ENCODE measurements at regions not wholly inside any gene's neighbourhood (a gene's known extent, or its start where the extent isn't known, plus 50 kb on each side); places are given as distances from the start of the nearest gene placed in this dataset.
"Not testable (repeated sequence)": the region's sequence is repeated elsewhere in the genome, so short reads cannot be mapped to it uniquely, and the experiment has no call there.

DNA sequence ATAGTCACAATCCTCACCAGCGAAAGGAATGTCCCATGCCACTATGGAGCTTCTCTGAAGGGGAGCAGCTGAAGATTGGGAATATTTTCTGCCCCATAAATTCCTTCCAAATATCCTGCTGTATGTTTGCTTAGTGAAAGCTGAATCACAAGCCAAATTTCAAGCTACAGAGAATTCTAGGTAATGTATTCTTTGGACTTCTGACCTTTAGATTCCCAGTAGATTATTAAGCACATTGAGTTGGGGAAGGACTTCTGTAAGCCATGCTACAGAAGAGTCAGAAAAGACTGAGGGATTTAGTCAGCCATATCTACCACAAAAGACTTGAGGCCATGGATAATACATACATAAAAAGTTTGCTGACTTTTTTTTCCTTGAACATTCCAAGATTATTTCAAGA lies 1342.0 kb upstream of the NUDT12 start:
- no peak for DNase-seq

DNA sequence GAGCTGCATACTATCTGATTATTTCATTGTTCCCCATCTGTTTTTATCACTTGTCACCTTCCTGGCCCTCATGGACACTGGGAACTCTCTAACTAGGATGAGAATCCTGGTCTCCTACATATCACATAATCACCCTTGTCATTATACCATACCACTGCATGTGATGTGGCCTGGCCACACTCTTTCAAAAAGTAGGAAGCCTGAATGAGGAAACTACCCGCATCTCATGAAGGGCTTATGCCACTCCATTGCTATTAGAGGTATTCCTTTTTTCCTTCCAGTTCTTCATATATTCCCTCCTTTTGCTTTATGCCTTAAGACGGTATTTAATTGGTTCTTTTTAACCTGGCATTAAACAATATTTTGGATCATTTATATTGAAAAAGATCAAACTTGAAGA lies 1341.4 kb upstream of the NUDT12 start:
- DNase-seq = no peak

DNA sequence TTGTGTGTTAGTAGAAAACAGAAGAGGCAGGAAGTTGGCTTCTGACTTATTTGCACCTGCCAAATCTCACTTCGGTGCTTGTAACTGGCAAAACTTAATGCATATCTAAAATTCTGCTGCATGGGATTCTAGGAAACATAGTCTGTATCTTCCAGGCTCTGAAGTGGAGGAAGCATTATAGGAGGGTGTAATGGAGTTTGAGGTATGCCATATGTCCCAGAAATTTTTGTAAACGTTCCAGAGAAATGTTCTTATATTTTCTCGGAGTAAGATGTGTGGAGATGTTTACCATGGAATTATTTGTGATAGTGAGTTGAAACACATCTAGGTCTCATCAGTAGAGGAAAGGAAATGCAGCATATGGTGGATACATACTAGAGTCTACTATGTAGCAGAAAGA lies 1329.0 kb upstream of the NUDT12 start:
- DNase-seq = no peak

DNA sequence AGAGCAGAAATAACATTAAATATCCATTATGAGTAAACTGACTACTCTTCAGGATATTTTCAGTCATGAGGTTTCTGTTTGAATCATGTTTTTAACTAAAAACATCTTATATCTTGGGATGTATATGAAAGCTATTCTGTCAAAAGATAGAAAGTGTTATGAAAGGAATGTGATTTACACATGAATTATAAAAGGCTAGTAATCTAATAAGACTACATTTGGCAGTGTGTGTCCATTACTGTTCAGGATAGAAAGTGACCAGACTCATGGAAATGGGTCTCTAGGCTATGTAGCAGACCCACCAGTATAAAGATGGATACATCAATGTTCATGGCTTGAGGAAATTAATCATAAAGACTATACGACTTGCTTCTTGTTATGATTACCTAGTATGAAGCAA lies 1328.2 kb upstream of the NUDT12 start:
- no peak for DNase-seq

DNA sequence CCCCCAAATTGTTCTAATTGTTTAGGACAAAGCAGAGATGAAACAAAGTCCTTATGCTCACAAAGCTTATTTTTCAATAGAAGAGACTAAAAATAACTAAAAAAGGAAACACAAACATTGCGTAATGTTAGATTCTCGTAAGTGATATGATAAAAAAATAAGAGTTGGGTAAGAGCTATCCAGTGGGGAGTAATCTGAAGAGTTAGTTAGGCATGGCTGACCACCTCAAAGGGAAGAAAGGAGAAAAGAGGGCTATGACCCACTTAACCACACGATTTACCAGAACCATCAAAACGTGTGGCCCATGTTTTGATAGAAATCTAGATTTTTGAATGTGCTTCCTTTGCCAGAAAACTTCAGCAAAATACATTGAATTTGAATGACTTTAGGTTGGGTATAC lies 1296.8 kb upstream of the NUDT12 start:
- DNase-seq = no peak

DNA sequence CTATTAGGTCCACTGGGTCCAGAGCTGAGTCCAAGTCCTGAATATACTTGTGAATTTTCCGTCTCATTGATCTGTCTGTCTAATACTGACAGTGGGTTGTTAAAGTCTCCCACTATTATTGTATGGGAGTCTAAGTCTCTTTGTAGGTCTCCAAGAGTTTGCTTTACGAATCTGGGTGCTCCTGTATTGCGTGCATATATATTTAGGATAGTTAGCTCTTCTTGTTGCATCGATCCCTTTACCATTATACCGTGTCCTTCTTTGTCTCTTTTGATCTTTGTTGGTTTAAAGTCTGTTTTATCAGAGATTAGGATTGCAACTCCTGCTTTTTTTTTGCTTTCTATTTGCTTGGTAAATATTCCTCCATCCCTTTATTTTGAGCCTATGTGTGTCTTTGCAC lies 1289.5 kb upstream of the NUDT12 start:
- DNase-seq = not testable (repeated sequence)

DNA sequence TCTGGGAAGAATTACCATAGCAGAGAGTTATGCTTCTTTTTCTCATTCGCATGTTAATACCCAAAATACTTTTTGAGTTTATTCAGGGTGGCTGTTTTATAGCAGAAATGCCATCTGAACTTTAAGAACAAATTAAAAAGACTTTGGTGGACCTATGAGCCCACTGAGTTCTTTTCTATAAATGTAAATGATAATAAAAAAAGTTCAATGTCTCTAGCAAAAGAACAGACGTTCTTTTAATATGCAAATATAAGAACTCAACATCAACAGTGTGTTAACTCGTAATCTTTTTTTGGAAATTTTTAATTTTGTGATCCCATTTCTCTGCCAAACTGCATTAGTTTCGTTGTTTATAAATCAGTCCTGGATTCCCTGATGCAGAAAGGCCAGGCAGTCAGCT lies 1283.0 kb upstream of the NUDT12 start:
- DNase-seq = no peak

DNA sequence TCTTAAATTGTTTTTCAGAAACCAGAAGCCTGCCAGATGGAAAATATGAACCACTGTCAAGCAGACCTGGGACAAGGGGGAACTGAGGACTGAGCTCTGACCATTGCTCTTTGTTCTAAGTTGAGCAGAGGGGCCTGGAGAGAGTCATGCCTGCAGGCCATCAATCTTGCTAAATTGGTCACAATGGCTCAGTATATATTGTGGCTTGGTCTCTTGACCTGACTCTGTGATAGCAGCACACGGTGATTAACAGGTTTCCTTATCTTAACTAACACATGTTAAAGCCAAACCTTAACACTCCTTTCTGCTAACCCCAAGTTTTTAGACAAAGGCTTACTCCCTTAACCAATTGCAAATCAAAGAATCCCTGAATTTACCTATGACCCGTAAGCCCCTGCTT lies 1281.2 kb upstream of the NUDT12 start:
- peak; percentile 84 for DNase-seq

DNA sequence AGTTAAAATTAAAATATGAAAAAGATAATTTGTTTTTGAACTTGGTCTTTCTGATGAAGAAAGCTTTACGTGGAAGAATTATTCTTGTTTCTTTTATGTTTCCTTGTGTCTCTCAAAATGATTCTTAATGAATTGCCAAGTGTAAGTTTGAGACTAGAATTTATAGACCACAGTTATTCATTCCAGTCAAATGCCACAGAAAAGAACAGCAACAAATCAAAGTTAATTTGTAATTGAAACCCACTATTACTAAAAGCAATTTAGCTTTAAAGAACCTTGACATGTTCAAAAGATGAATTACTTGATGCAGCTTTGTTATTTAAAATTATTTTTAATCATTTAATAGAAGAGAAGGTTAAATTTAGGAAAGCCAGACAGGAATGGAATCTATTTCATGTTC lies 1277.7 kb upstream of the NUDT12 start:
- no peak for DNase-seq

DNA sequence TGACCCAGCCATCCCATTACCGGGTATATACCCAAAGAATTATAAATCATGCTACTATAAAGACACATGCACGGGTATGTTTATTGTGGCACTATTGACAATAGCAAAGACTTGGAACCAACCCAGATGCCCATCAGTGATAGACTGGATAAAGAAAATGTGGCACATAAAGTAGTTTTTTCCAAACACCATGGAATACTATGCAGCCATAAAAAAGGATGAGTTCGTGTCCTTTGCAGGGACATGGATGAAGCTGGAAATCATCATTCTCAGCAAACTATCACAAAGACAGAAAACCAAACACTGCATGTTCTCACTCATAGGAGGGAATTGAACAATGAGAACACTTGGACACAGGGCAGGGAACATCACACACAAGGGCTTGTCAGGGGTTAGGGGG lies 1268.9 kb upstream of the NUDT12 start:
- not testable (repeated sequence) for DNase-seq

DNA sequence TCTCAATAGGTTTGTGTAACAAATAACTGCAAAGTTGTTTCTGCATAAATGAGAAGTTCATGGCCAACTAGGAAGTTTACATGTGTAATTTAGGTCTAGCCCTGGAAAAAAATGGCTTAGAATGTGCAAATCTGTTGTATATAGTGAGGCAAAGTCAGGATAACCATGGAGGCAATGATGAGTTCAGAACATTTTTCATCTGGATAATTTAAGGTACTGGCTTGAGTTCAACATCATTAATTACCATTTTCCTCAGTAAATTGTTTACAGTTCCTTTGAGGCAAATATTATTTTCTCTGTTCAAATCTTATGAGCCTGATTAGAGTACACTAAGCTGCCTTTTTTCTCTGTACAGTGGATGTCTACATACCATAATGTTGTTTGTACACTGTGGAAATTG lies 1259.0 kb upstream of the NUDT12 start:
- no peak for DNase-seq

DNA sequence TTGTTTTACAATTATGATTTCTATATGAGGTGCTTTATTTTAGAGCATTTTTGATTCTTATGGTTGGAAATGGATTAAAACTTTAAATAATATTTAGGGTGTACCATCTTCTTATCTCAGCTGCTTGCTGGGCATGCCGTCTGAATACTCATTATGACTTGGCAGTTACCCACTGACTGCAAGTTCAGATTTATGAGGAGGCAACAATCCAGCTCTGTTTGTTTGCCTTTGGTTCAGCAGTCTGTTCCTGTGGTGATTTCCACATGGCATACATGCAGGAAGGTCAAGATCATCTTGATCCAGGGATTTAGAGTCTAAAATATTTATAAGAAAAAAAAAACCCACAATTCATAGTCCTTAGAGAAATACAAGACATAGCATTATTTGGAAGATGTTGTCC lies 1254.5 kb upstream of the NUDT12 start:
- no peak for DNase-seq

DNA sequence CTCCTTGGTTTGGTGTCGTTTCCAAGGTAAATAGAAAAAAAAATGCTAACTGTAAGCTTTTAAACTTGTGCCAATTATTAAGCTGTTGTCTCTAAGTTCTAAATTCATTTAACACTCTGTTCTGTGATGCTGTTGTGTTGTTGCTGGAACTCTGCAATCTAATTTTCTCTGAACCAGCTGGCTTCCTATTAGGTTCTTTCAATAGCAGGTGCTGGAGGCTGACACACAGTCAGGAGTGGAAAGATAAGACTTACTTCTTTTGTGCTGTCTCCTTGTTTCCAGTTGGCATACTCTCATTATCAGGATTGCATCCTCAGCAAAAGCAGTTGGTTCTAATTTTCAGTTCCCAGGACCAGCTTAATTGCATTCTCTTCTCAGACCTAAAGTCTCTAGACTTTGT lies 1252.6 kb upstream of the NUDT12 start:
- no peak for DNase-seq

DNA sequence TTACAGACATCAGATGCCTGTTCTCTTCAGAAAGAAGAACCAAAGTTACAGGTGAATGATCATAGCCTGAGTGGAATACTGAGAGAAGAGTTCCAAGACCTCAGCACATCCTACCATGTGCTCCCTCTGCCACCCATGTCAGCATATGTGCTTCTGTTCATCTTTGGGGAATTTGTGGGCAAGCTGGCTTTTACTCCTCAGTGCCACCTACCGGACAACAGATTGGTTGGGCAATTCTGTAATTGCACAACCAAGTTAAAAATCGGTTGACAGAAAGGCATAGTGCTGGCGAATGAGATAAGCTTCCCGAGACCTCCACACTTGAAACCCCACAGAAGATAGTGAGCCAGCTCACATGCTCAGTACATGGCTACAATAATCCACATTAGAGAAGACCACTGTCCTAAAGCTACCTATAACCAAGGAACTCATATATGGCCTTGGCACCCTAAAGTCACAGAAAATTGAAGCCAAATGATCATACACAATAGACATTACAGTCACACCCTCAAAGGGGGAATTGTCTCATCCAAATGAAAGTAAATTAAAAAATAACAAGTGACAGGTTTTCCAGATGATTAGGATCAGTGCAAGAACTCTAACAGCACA lies 1238.0 kb upstream of the NUDT12 start:
- no peak for DNase-seq

DNA sequence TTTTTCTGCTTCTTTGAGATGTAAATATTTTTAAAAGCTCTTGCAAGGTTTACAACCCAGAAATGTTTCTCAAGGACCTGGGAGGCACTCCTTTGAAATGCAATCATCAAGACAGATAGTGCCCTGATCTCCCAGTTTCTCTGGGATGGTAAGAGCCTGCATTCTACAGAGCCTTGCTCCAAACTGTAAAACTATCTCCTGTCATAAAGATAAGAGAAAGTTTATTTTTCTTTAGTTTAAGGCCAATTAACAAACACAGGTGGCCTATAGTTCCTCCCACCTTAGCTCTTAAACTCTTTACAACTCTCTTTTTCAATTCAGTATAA lies 1231.1 kb upstream of the NUDT12 start:
- no peak for DNase-seq

DNA sequence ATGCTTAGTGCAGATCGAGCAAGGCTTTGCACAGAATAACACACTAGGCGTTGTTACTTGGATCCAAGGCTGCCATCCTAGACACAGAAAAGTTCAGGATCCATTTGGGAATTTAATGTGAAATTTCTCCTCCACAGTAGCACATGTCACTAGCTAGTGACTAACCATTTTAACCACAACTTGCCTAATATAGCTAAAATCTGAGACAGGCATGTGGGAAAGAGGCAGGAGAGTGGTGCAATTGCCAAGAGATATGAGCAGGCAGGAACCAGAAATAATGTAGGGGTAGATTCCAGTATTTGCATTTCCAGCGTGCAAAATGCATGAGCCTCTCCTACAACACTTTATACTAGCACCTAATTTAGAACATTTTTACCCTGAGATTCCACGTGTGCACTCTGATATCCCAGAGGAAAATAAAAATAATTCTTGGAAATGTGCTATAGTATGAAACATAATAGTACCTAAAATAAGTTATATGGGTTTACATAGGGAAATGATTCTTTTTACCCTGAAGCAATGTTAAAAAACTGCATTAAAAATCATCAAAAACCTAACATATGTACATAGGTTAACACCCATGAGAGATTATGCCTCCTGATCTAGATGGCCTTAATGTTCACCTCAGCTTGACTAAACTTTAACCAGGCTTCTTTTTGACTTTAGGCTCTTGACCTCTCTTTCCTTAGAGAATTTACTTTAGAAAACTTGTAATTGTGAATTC lies 1230.6 kb upstream of the NUDT12 start:
- no peak for DNase-seq

DNA sequence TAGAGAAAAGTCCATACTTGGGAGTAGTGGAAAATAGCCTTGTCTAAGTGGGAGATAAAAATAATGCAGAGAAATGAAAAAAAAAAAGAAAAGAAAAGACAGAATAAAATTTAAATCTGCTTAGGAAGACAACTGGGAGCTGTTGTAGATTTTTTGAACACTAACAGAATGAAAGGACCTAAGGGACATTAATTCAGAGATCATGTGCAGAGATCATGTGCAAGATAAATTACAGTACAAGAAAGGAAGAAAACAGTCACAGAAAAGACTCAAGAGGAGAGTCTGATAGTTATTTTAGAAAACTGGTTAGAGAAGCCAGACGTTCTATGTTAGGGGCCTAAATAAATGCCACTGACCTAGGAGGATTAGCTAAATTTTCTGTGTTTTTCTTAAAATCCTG lies 1226.8 kb upstream of the NUDT12 start:
- no peak for DNase-seq

DNA sequence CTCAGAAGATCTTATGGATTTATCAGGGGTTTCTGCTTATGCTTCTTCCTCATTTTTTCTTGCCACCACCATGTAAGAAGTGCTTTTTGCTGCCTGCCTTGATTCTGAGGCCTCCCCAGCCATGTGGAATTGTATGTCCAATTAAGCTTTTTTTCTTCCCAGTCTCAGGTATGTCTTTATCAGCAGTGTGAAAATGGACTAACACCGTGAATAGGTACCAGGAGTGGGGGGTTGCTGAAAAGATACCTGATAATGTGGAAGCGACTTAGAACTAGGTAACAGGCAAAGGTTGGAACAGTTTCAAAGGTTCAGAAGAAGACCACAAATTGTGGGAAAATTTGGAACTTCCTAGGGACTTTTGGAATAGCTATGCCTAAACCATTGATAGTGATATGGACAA lies 1222.5 kb upstream of the NUDT12 start:
- no peak for DNase-seq

DNA sequence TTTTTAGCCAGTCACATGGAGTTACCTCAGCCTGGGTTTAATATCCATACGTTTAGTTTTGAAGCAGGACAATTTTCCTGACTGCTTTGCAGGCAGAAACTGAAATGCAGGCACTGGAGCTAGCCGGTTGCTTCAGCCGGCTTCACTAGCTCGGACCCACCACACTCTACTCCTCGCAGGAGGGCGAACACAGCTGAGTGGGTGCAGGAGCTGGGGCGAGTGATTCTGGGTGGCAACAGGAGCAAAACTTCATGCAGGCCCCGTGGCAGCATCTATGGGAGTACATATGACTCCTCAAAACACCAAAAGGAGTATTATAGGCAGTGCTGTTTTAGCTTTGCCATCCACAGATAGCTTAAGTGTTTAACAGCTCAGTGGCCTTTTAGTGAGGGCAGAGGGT lies 1211.8 kb upstream of the NUDT12 start:
- no peak for DNase-seq

DNA sequence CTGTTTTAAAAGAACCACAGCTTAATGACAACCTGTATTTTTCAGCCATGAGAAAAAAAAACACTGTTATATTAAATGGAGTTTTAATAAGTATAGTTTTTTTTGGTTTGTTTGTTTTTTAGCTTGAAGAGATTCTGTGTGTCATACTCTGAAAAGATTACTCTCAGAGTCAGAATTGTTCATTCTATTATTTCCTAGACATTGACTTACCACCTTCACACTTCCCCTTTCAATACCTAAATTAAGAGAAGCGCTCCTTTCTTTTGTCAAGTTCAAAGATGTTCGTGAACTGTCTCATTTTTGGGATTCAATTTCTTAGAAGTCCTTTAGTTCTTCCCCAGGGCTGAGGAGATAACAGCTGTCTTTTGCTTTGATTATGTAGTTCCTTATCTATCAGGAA lies 1201.6 kb upstream of the NUDT12 start:
- DNase-seq = no peak

DNA sequence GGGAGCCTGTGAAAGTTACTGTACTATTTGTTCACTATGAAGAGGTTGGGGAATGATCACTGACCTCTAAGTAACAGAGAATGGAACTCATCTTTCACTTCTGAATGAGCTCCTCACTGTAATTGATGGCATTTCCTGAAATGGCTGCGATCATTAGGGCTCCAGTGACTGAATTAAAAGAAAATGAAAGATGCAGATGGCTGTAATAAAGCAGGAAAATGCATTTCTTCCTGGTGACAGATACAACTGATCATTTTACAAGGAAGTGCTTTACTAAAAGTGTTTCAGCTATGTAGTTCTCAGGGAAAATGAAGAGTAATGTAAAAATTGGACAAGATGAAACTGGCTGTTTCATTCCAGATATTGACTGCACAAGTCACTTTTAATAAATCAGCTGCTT lies 1200.6 kb upstream of the NUDT12 start:
- no peak for DNase-seq

DNA sequence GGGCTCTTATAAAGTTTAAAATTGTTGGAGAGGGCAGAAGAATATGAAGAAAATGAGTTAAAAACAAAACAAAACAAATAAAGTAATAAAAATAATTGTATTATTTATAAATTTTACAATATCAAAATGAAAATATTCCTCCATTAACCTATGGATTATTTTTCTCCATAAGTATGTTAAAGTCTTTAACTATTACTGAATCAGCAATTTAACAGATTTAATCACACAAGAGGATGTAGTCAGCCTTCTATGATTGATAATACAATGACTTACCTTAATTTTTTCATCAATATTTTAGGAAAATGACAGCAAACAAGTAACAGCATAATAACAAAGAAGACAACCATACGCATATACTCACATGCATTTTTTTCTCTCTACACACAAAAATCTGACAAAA lies 1195.3 kb upstream of the NUDT12 start:
- no peak for DNase-seq

DNA sequence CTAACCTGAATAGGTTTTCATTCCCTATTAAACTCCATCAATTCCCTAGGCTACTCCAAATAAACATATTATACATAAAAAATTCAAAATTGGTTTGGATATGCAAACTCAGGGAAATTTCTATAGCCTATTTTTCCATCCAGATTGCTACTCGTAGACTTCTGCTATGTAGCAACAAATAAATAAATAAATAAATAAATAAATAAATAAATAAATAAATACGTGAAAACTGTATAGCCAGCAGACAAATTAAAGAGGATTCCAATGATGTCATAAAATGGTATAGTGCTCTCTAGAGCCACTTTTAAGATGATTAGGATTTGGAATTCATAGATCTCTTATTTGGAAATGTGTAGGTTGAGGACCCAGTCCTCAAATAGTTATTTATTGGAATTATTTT lies 1193.2 kb upstream of the NUDT12 start:
- DNase-seq = no peak

DNA sequence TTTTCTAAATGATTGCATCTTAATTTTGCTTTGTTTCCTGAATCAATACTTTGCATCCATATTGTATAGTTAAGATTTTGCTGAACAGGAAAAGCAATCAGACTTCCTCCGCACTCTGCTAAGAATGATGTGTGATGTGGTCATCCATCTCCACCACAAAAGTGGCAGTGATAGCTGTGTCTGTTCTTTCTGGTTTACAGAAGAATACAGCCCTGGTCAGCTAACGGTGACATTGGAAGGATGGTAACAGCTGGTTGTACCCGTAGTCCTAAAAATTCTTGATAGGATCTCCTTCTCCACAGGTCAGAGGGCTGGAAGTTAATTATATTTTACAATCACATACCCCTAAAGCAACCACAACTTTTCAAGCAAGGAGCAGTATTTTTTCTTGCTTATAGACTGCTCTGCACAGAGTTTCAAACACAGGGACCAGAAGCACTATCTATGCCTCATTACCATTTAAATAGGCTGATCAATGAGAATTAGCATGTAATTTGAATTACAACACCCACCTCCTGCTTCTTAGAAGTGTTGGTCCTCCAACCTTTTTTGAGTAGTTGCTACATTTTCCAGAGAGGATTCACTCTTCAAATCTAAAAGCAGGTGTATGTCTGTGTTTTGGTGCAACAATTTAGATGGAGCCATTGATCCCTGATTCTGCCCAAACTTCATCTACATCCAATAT lies 1191.9 kb upstream of the NUDT12 start:
- DNase-seq = no peak

DNA sequence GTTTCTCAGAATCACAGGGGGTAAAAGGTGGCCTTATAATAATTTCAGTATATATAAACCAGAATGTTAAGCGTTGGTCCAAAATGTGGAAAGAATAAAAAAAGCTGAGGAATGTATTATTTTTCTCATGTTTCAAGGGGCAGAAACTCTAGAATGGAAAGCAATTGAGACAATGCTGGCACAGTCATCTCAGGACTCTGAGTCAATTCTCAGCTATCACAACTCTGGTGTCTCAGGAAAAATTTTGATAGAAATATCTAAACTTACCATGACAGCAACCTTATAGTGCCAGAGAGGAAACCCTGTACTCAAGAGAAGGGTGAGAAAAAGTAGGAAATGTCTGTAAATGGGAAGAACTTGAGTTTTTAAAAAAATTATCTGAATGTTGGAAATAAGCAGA lies 1189.4 kb upstream of the NUDT12 start:
- no peak for DNase-seq

Data from islet precursor cell (in vitro differentiated cells).